Kidney glomerular epithelial cell (primary cell): ENCODE measurements at regions not wholly inside any gene's neighbourhood (a gene's known extent, or its start where the extent isn't known, plus 50 kb on each side); places are given as distances from the start of the nearest gene placed in this dataset.

Experiments used
- DNase-seq: peaks from one replicate; lab custom pipeline; 2025; lab: John Stamatoyannopoulos, UW

GRCh38 chr10:85225311-85225710 is 896.9 kb downstream of the CCSER2 start:
- DNase-seq = no peak

- DNase-seq = no peak
Observed at GRCh38 chr10:85226596-85226995, 898.2 kb downstream of the CCSER2 start.

- DNase-seq = no peak
Observed at GRCh38 chr10:85228726-85229125, 900.3 kb downstream of the CCSER2 start.

- no peak for DNase-seq
Observed at GRCh38 chr10:85231534-85232270, 903.3 kb downstream of the CCSER2 start.

GRCh38 chr10:85235258-85235657 is 906.9 kb downstream of the CCSER2 start:
- DNase-seq = peak; percentile 26

- no peak for DNase-seq
Observed at GRCh38 chr10:85238676-85239075, 910.3 kb downstream of the CCSER2 start.

- DNase-seq = no peak
Observed at GRCh38 chr10:85250304-85250703, 921.9 kb downstream of the CCSER2 start.

GRCh38 chr10:85256481-85256880 is 928.1 kb downstream of the CCSER2 start:
- no peak for DNase-seq

- DNase-seq = no peak
Observed at GRCh38 chr10:85259908-85260307, 931.5 kb downstream of the CCSER2 start.

GRCh38 chr10:85262992-85263391 is 934.6 kb downstream of the CCSER2 start:
- DNase-seq = no peak

GRCh38 chr10:85265121-85265520 is 936.7 kb downstream of the CCSER2 start:
- no peak for DNase-seq

- DNase-seq = no peak
Observed at GRCh38 chr10:85266808-85267207, 938.4 kb downstream of the CCSER2 start.

- DNase-seq = peak; percentile 34
Observed at GRCh38 chr10:85280014-85280413, 951.6 kb downstream of the CCSER2 start.

- no peak for DNase-seq
Observed at GRCh38 chr10:85284778-85285770, 956.7 kb downstream of the CCSER2 start.

- no peak for DNase-seq
Observed at GRCh38 chr10:85293483-85293882, 965.1 kb downstream of the CCSER2 start.

- no peak for DNase-seq
Observed at GRCh38 chr10:85311613-85312337, 983.4 kb downstream of the CCSER2 start.

GRCh38 chr10:85315657-85316056 is 987.3 kb downstream of the CCSER2 start:
- no peak for DNase-seq

GRCh38 chr10:85316276-85316675 is 987.9 kb downstream of the CCSER2 start:
- no peak for DNase-seq

GRCh38 chr10:85317827-85318226 is 989.4 kb downstream of the CCSER2 start:
- no peak for DNase-seq

- DNase-seq = no peak
Observed at GRCh38 chr10:85318809-85319807, 990.7 kb downstream of the CCSER2 start.

- DNase-seq = no peak
Observed at GRCh38 chr10:85319826-85320225, 991.4 kb downstream of the CCSER2 start.
